Stomach (tissue), 8 donors: ENCODE measurements at regions not wholly inside any gene's neighbourhood (a gene's known extent, or its start where the extent isn't known, plus 50 kb on each side); places are given as distances from the start of the nearest gene placed in this dataset.

Source experiments
- DNase-seq, 2 donors: peaks; one replicate each; pipeline versions ENCODE4 v3.0.0 to v3.0.0-alpha.2; 2013 to 2019
- H3K27ac ChIP-seq, 5 donors: fragments of 200-600 bp in 4 of 5; sonication (generic) in 4 of 5; one replicate each; pipeline ENCODE4 v1.5.1; 2013 to 2019; ENCODE audit warnings: mild to moderate bottlenecking in 1 of 5, moderate library complexity in 1 of 5
- H3K27me3 ChIP-seq, 3 donors: fragments of 200-600 bp; sonication (generic); one replicate each; pipeline ENCODE4 v1.5.1; 2017 to 2019; ENCODE audit warnings: mixed run types in 1 of 3
- H3K36me3 ChIP-seq, 4 donors: fragments of 200-600 bp; sonication (generic); 1 replicate in 3 of 4; 2 replicates in 1 of 4; pipeline ENCODE4 v1.5.1; 2016 to 2019
- H3K4me1 ChIP-seq, 4 donors: fragments of 200-600 bp; sonication (generic); one replicate each; pipeline ENCODE4 v1.5.1; 2016 to 2019
- H3K4me3 ChIP-seq, 4 donors: fragments of 200-600 bp; sonication (generic) in 3 of 4; one replicate each; pipeline ENCODE4 v1.5.1; 2016 to 2019; ENCODE audit warnings: mild to moderate bottlenecking in 1 of 4
- H3K9me3 ChIP-seq, 4 donors: fragments of 200-600 bp; sonication (generic); one replicate each; pipeline ENCODE4 v1.5.1; 2016 to 2019
- CTCF ChIP-seq, 7 experiments: fragments of 450-650 bp in 4 of 7; fragments of 200-600 bp in 3 of 7; sonication (generic) in 3 of 7; IDR thresholded peaks; one replicate each; pipeline ENCODE4 v1.5.1; 2016 to 2019; ENCODE audit warnings: antibody characterized with exemption in 7 of 7, control low read depth in 2 of 7, mild to moderate bottlenecking in 1 of 7
- EP300 ChIP-seq: sonication (generic); formaldehyde crosslinking; IDR thresholded peaks from one replicate; pipeline ENCODE4 v1.6.1; 2017; ENCODE audit warnings: antibody characterized with exemption
- POLR2A ChIP-seq, 4 donors: fragments of 450-650 bp; IDR thresholded peaks; one replicate each; pipeline ENCODE4 v1.6.1; 2016; ENCODE audit warnings: antibody characterized with exemption in 4 of 4, control low read depth in 2 of 4, mild to moderate bottlenecking in 1 of 4, moderate library complexity in 1 of 4
- POLR2AphosphoS5 ChIP-seq, 3 donors: sonication (generic); formaldehyde crosslinking; IDR thresholded peaks; one replicate each; pipeline ENCODE4 v1.6.1; 2016; ENCODE audit warnings: antibody characterized with exemption in 3 of 3
- WGBS, 5 donors: extraction: QIAGEN DNeasy Blood & Tissue Kit in 3 of 5; methylation state at CpG; one replicate each; pipeline versions ENCODE4 v1.1.5 to v1.1.7; 2013 to 2018; 5-methylcytosine and 5-hydroxymethylcytosine counted together
- intact Hi-C: fragments of 100-400 bp; cut with DNase I; formaldehyde crosslinking; loops from one replicate; pipeline ENCODE4 v1.15.1; 2023; ENCODE audit warnings: low total_unique reads
- donor health status: healthy with polysubstance abuse.
- donor health status: Bipolar disorder and iron deficiency.
- donor health status: healthy.

DNA sequence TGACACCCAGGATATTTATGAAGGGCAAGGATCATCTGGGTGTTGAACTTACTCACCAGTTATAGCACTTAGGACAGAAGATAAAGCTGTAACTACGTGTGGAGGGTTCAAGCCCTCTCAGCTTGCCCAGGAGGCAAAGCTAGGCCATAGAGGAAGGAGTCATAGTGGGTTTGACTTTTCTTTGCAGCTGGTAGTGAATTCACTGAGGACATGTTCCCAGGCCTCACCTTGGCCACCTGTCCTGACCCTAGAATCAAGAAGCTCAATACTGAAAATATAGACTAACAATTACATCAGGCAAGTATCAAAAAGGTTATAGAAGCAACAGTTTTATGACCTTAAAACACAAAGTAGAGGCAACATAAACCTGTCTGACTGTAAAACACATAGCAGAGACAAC, 1207.7 kb downstream of the SLITRK1 start:
- Histone ChIP-seq H3K36me3 (no peaks in the 10 kb centered on the region), H3K4me1 (no peaks in the 10 kb centered on the region), H3K27ac (no peak overlapping the region), H3K27me3 (no peaks in the 10 kb centered on the region), H3K4me3 (no peak overlapping the region), H3K9me3 (peaks cover 0 to 9% (median 2%) of the 10 kb centered on the region in 4 donors)
- WGBS, 5 donors: 18 to 46% (median 33%) methylated on average over 1 of the region's 1 CpG
- no peak for DNase-seq
- TF ChIP-seq POLR2AphosphoS5 (IDR thresholded peaks at IDR 0.05) (no peak), POLR2A (IDR thresholded peaks at IDR 0.05) (no peak), EP300 (no peak), CTCF (IDR thresholded peaks at IDR 0.05) (no peak)
- intact Hi-C loops: no loop called here

DNA sequence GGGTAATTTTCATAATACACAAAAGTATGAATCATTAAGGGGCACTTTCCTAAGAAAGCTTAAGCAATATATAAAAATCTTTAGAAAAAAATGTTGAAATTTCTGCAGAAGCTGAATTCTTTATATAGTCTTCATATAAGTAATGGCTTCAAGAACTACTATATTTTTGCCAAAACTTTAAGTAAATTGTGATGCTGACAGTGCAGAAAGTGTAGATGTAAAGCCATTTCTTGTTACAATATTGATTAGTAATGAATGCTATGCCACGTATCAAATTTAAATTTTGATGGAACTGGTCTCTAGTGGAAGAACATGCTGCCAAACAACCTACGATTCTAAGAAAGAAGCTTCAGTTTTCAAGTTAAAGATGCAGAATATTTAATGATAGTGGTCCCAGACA, 1210.0 kb downstream of the SLITRK1 start:
- Histone ChIP-seq H3K27me3 (no peaks in the 10 kb centered on the region), H3K27ac (no peak overlapping the region), H3K9me3 (peaks cover 0 to 10% (median under 1%) of the 10 kb centered on the region in 4 donors), H3K4me1 (no peaks in the 10 kb centered on the region), H3K4me3 (no peak overlapping the region), H3K36me3 (no peaks in the 10 kb centered on the region)
- TF ChIP-seq EP300 (no peak), POLR2A (IDR thresholded peaks at IDR 0.05) (no peak), CTCF (IDR thresholded peaks at IDR 0.05) (no peak), POLR2AphosphoS5 (IDR thresholded peaks at IDR 0.05) (no peak)
- intact Hi-C loops: no loop called here
- no peak for DNase-seq
- WGBS, 5 donors: 76 to 83% (median 80%) methylated on average over 2 of the region's 2 CpGs

GRCh38 chr13:82664183-82664582, 1218.1 kb downstream of the SLITRK1 start:
- no peak for DNase-seq
- Histone ChIP-seq H3K36me3 (no peaks in the 10 kb centered on the region), H3K27ac (no peak overlapping the region), H3K4me3 (no peak overlapping the region), H3K4me1 (no peaks in the 10 kb centered on the region), H3K27me3 (no peaks in the 10 kb centered on the region), H3K9me3 (peaks cover 0 to 9% (median 0%) of the 10 kb centered on the region in 4 donors)
- TF ChIP-seq EP300 (no peak), CTCF (IDR thresholded peaks at IDR 0.05) (no peak), POLR2AphosphoS5 (IDR thresholded peaks at IDR 0.05) (no peak), POLR2A (IDR thresholded peaks at IDR 0.05) (no peak)
- intact Hi-C loops: no loop called here
- WGBS, 5 donors: 58 to 78% (median 75%) methylated on average over 1 of the region's 1 CpG

- Histone ChIP-seq H3K4me1 (no peaks in the 10 kb centered on the region), H3K4me3 (no peak overlapping the region), H3K36me3 (no peaks in the 10 kb centered on the region), H3K27ac (no peak overlapping the region), H3K27me3 (no peaks in the 10 kb centered on the region), H3K9me3 (peaks cover 0 to 6% (median 0%) of the 10 kb centered on the region in 4 donors)
- no peak for TF ChIP-seq POLR2AphosphoS5 (IDR thresholded peaks at IDR 0.05)
- TF ChIP-seq POLR2A (IDR thresholded peaks at IDR 0.05): no peak
- no peak for TF ChIP-seq CTCF (IDR thresholded peaks at IDR 0.05)
- no peak for TF ChIP-seq EP300
- WGBS, 5 donors: 83 to 95% (median 86%) methylated on average over 4 of the region's 4 CpGs
- no peak for DNase-seq
- intact Hi-C loops: no loop called here
Observed at GRCh38 chr13:82661126-82661525, 1221.1 kb downstream of the SLITRK1 start.
